Astrocyte (in vitro differentiated cells and primary cell): ENCODE measurements at regions not wholly inside any gene's neighbourhood (a gene's known extent, or its start where the extent isn't known, plus 50 kb on each side); places are given as distances from the start of the nearest gene placed in this dataset.

Source experiments
- DNase-seq: peaks from one replicate; pipeline ENCODE4 v3.0.0-alpha.2; 2010; ENCODE audit warnings: low read depth
- FAIRE-seq: peaks from 2 replicates; lab custom pipeline; 2011; peaks lifted over from hg19 to GRCh38; lab: Jason Lieb, UNC
- H2AFZ ChIP-seq: 2 replicates; pipeline ENCODE4 v1.6.0; 2012; ENCODE audit warnings: low read depth, low read length, inconsistent platforms
- H3K27ac ChIP-seq: 2 replicates; pipeline ENCODE4 v1.5.1; 2011; ENCODE audit warnings: low read depth, low read length, inconsistent platforms
- H3K27me3 ChIP-seq: 2 replicates; pipeline ENCODE4 v1.6.0; 2011; ENCODE audit warnings: low read length, inconsistent platforms; ENCODE audit not compliant: insufficient read depth
- H3K36me3 ChIP-seq: 2 replicates; pipeline ENCODE4 v1.5.1; 2011; ENCODE audit warnings: low read length, inconsistent platforms; ENCODE audit not compliant: insufficient read depth
- H3K4me1 ChIP-seq: 2 replicates; pipeline ENCODE4 v1.5.1; 2011; ENCODE audit warnings: low read length, inconsistent platforms; ENCODE audit not compliant: insufficient read depth
- H3K4me2 ChIP-seq: 2 replicates; pipeline ENCODE4 v1.6.0; 2012; ENCODE audit warnings: low read length, inconsistent platforms
- H3K4me3 ChIP-seq: 2 replicates; pipeline ENCODE4 v1.5.1; 2011; ENCODE audit warnings: low read depth, mild to moderate bottlenecking, low read length, inconsistent platforms; ENCODE audit not compliant: insufficient read depth
- H3K79me2 ChIP-seq: 2 replicates; pipeline ENCODE4 v1.6.0; 2012; ENCODE audit warnings: mild to moderate bottlenecking, low read length, inconsistent platforms; ENCODE audit not compliant: insufficient read depth
- H3K9ac ChIP-seq: 2 replicates; pipeline ENCODE4 v1.6.0; 2012; ENCODE audit warnings: mild to moderate bottlenecking, low read length, inconsistent platforms
- H3K9me3 ChIP-seq: 2 replicates; pipeline ENCODE4 v1.5.1; 2012; ENCODE audit warnings: low read depth, mild to moderate bottlenecking, low read length, inconsistent platforms; ENCODE audit not compliant: insufficient read depth
- H4K20me1 ChIP-seq: 2 replicates; pipeline ENCODE4 v1.6.0; 2012; ENCODE audit warnings: low read length, inconsistent platforms; ENCODE audit not compliant: insufficient read depth
- H3K27ac Mint-ChIP-seq: one replicate; pipeline ENCODE4 v1.8.0; 2021; ENCODE audit warnings: mild to moderate bottlenecking, mixed read lengths; ENCODE audit not compliant: unreplicated experiment
- H3K27me3 Mint-ChIP-seq: one replicate; pipeline ENCODE4 v1.8.0; 2021; ENCODE audit warnings: low read depth, mixed read lengths; ENCODE audit not compliant: unreplicated experiment
- H3K36me3 Mint-ChIP-seq: one replicate; pipeline ENCODE4 v1.8.0; 2021; ENCODE audit warnings: low read depth, mixed read lengths; ENCODE audit not compliant: unreplicated experiment
- H3K4me1 Mint-ChIP-seq: one replicate; pipeline ENCODE4 v1.8.0; 2021; ENCODE audit warnings: low read depth, mixed read lengths; ENCODE audit not compliant: unreplicated experiment
- H3K4me3 Mint-ChIP-seq: one replicate; pipeline ENCODE4 v1.8.0; 2021; ENCODE audit warnings: mild to moderate bottlenecking, moderate library complexity, mixed read lengths; ENCODE audit not compliant: unreplicated experiment
- H3K9me3 Mint-ChIP-seq: one replicate; pipeline ENCODE4 v1.8.0; 2021; ENCODE audit warnings: mild to moderate bottlenecking, mixed read lengths; ENCODE audit not compliant: unreplicated experiment
- CTCF ChIP-seq: IDR thresholded peaks from 2 replicates; pipeline ENCODE4 v1.5.1; 2011; ENCODE audit warnings: low read depth, mild to moderate bottlenecking, inconsistent platforms, low read length, moderate library complexity; ENCODE audit not compliant: insufficient read depth
- EZH2 ChIP-seq: IDR thresholded peaks from 2 replicates; pipeline ENCODE4 v1.6.1; 2012; ENCODE audit warnings: mild to moderate bottlenecking, low read length, inconsistent platforms; ENCODE audit not compliant: insufficient read depth

GRCh38 chr18:69300185-69300584 lies 100.5 kb upstream of the DOK6 start:
- H2AFZ ChIP-seq: no peak overlapping the region
- no peaks in the 10 kb centered on the region for H3K27me3 ChIP-seq
- Mint-ChIP-seq H3K36me3 (no peaks in the 10 kb centered on the region), H3K27ac (no peak overlapping the region), H3K9me3 (peaks cover 4% of the 10 kb centered on the region), H3K4me3 (no peak overlapping the region), H3K4me1 (no peaks in the 10 kb centered on the region), H3K27me3 (no peaks in the 10 kb centered on the region)
- H3K4me2 ChIP-seq: no peak overlapping the region
- H3K9me3 ChIP-seq: no peaks in the 10 kb centered on the region
- FAIRE-seq: no peak
- no peak overlapping the region for H3K27ac ChIP-seq
- no peaks in the 10 kb centered on the region for H4K20me1 ChIP-seq
- H3K9ac ChIP-seq: no peak overlapping the region
- no peaks in the 10 kb centered on the region for H3K36me3 ChIP-seq
- no peak overlapping the region for H3K4me3 ChIP-seq
- TF ChIP-seq EZH2 (no peak), CTCF (no peak)
- no peak for DNase-seq
- H3K79me2 ChIP-seq: no peaks in the 10 kb centered on the region
- H3K4me1 ChIP-seq: no peaks in the 10 kb centered on the region

GRCh38 chr18:69308619-69309018 lies 92.1 kb upstream of the DOK6 start:
- H3K36me3 ChIP-seq: no peaks in the 10 kb centered on the region
- Mint-ChIP-seq H3K36me3 (no peaks in the 10 kb centered on the region), H3K4me1 (no peaks in the 10 kb centered on the region), H3K9me3 (peaks cover 2% of the 10 kb centered on the region), H3K4me3 (no peak overlapping the region), H3K27ac (no peak overlapping the region), H3K27me3 (no peaks in the 10 kb centered on the region)
- FAIRE-seq (no peak), DNase-seq (no peak)
- no peaks in the 10 kb centered on the region for H3K27me3 ChIP-seq
- H3K4me3 ChIP-seq: no peak overlapping the region
- no peaks in the 10 kb centered on the region for H4K20me1 ChIP-seq
- no peak overlapping the region for H2AFZ ChIP-seq
- no peaks in the 10 kb centered on the region for H3K4me1 ChIP-seq
- no peaks in the 10 kb centered on the region for H3K9me3 ChIP-seq
- H3K79me2 ChIP-seq: no peaks in the 10 kb centered on the region
- H3K4me2 ChIP-seq: no peak overlapping the region
- no peak overlapping the region for H3K9ac ChIP-seq
- TF ChIP-seq EZH2: no peak
- TF ChIP-seq CTCF: no peak
- H3K27ac ChIP-seq: no peak overlapping the region

GRCh38 chr18:69326094-69326493 lies 74.6 kb upstream of the DOK6 start:
- Histone ChIP-seq H3K4me2 (no peak overlapping the region), H3K79me2 (no peaks in the 10 kb centered on the region), H3K9ac (no peak overlapping the region), H3K36me3 (no peaks in the 10 kb centered on the region), H4K20me1 (no peaks in the 10 kb centered on the region), H3K27ac (no peak overlapping the region), H2AFZ (no peak overlapping the region), H3K9me3 (no peaks in the 10 kb centered on the region), H3K4me3 (no peak overlapping the region), H3K27me3 (no peaks in the 10 kb centered on the region), H3K4me1 (no peaks in the 10 kb centered on the region)
- H3K27ac Mint-ChIP-seq: no peak overlapping the region
- no peaks in the 10 kb centered on the region for H3K4me1 Mint-ChIP-seq
- H3K9me3 Mint-ChIP-seq: no peaks in the 10 kb centered on the region
- DNase-seq (no peak), FAIRE-seq (no peak)
- H3K27me3 Mint-ChIP-seq: peaks cover 2% of the 10 kb centered on the region
- H3K36me3 Mint-ChIP-seq: no peaks in the 10 kb centered on the region
- no peak overlapping the region for H3K4me3 Mint-ChIP-seq
- TF ChIP-seq CTCF (no peak), EZH2 (no peak)
